HG03280 (cell line): ENCODE measurements at regions not wholly inside any gene's neighbourhood (a gene's known extent, or its start where the extent isn't known, plus 50 kb on each side); places are given as distances from the start of the nearest gene placed in this dataset.

ENCODE experiments used
- ATAC-seq: cut with Tn5 transposase; IDR thresholded peaks from one replicate; pipeline ENCODE4 v1.9.1; 2021; ENCODE audit warnings: mild to moderate bottlenecking, moderate library complexity; ENCODE audit not compliant: unreplicated experiment

GRCh38 chr3:187947927-187948682, 202.8 kb upstream of the BCL6 start:
- ATAC-seq, result no peak

DNA sequence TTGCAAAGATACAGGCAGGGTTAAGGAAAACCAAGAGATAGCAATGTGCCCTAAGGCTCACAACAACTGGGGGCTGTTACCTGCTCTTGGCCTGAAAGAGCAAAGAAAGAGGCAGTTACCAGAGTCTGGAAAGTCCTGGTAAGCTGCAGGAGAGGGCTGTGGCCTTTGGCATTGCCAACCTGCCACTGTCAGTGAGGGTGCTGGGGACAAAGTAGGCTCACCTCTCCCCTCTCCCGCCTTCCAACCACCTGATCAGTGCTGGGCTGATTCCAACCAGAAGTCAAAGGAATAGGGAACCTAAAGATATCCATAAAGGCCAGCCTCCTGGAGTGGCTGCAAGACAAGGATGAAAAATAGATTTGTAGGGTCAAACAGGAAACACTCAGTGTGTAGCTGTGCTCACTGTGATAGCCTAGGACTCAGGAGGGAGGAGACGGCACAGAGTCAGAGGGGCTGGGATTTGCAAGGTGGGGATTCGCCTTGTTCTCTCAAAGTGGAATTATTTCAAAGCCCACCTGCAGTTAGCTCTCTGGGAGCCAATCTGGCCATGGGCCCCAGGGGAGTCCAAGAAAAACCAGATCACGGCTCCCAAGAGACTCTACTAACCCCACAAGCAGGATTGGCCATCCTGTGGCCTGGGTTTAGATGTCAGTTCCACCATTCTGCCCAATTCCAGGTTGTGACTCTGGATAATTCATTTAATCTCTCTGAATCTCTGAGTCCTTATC, 204.0 kb upstream of the BCL6 start:
- no peak for ATAC-seq

GRCh38 chr3:187950671-187951070, 203.3 kb upstream of the LPP start:
- ATAC-seq, result no peak

- ATAC-seq, result no peak
Observed at GRCh38 chr3:187951452-187952190, 202.3 kb upstream of the LPP start.

- no peak for ATAC-seq
Observed at GRCh38 chr3:187952849-187953248, 201.1 kb upstream of the LPP start.

DNA sequence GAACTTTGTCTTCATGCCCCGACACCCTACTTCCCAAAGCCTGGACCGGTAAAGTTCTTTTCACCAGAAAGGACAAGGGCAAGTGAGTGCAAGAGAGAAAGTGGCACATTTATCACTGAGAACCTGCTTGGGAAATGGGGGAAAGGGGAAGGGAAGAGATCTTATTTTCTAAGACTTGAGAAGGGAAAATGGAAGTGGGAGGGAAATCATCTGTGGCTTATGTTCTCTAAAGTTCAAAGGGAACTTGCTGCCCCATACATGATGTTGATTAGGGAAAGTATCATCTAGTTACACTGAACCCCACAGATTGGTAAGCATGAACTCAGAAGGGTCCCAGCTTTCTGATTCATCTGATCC, 199.5 kb upstream of the LPP start:
- no peak for ATAC-seq

DNA sequence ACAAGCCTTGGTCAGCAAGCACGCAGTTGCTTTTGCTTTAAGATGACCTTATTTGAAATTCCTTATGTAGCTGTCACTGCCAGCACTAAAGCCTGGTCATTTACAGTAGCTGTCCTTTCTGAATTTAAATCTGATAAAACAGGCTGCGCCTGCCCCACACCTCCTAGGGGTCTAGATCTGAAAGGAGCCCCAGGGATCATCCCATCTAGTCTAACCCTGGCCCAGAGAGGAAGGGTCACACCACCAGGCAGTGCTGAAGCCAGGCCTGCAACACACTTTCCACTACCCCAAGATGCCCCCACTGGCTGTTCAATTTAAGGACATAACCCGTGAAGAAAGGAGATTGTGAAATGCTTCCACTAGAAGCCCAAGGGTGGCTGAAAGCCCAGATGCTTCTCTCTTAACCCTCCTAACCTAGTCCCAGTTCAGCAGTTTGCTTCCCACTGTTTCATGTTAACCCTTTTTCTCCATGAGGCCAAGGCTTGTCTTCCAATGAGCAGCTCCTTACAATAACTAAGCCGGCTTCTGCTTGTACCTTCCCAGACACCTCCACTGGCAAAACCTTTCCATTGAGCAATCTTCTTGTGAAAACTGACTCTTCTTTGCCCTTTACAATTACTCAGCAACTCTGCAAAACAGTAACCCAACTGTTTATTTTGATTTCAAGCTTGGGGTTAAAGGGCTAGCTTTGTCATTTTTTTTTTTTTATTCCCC, 198.9 kb upstream of the LPP start:
- ATAC-seq, result no peak

GRCh38 chr3:187955587-187955952, 198.4 kb upstream of the LPP start:
- no peak for ATAC-seq

DNA sequence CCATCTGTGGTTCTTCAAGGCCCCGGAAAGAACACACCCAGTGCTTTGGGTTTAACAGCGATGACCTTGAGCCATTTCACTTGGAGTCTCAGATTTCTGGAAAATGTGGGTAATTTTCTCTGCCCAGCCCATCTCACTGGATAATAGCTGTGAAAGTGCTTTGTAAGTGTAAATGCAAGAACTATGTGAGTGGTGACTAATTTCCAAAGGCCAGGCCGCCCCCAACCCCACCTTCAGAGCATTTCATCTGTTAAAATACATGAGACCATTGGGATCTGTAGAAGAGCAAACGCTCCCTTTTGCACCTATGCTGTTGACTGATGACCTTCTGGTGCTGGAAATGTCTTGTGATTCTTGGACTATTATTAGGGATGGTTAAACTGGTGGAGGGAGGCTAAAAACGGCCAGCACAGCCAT, 196.8 kb upstream of the LPP start:
- no peak for ATAC-seq

GRCh38 chr3:187957582-187957981, 196.4 kb upstream of the LPP start:
- no peak for ATAC-seq

DNA sequence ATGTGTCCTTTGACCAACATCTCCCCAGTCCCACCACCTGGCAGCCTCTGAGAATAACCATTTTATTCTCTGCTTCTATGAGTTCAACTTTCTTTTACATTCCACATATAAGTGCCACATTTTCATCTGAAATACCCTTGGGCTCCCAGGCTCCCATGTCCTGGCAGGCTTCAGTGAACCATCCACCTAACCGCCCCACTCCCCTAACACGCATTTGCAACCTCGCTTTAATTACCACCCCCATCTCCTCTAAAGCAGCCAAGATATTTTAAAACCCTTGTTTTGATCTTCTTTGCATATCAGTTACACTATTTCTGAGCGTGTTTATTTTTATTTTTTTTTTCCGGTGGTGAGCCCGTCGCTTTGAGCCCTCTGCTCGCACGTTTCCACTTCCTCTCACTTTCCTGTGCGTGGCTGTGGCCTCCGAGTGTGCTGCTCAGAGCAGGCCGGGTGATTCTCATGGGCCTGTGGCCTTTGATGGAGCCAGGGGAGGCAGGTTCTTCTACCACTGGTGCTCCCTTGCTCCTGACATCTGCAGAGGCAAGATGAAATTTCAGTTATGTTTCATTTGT, 195.4 kb upstream of the LPP start:
- ATAC-seq, result no peak

GRCh38 chr3:187960820-187961219, 193.1 kb upstream of the LPP start:
- ATAC-seq, result no peak

GRCh38 chr3:187961366-187961765, 192.6 kb upstream of the LPP start:
- no peak for ATAC-seq

GRCh38 chr3:187963003-187963676, 190.8 kb upstream of the LPP start:
- ATAC-seq, result no peak

GRCh38 chr3:187963677-187964385, 190.1 kb upstream of the LPP start:
- no peak for ATAC-seq

GRCh38 chr3:187964760-187965159, 189.2 kb upstream of the LPP start:
- no peak for ATAC-seq

- no peak for ATAC-seq
Observed at GRCh38 chr3:187966096-187966495, 187.9 kb upstream of the LPP start.

GRCh38 chr3:187966636-187967406, 187.1 kb upstream of the LPP start:
- ATAC-seq, result no peak

DNA sequence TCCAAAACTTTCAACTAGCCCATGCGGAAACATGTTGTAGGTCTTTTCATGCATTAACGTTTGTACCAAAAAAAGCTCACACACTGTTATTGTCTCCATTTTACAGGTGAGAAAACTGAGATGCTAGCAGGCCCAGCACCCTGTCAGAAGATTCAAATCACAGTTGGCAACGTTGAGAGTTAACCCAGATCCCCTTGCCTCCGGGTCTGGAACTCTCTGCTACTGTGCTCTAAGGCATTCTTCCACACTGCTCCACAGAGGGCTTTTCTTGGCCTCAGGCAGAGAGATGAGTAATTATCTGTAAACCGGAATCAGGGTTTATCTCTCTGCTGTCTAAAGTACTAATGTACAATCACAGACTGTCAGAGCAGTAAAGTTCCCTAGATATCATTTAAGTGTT, 186.0 kb upstream of the LPP start:
- no peak for ATAC-seq
